H1 (cell line): ENCODE measurements at regions not wholly inside any gene's neighbourhood (a gene's known extent, or its start where the extent isn't known, plus 50 kb on each side); places are given as distances from the start of the nearest gene placed in this dataset.

ENCODE experiments used
- CTCF ChIA-PET: fragments of 300-600 bp; sonication (Branson Sonifier 250); formaldehyde crosslinking; loops from one replicate; lab custom pipeline; 2021; ENCODE audit not compliant: partially characterized antibody; lab: Charles Lee
- POLR2A ChIA-PET: fragments of 300-600 bp; sonication (Branson Sonifier 250); formaldehyde crosslinking; loops from one replicate; lab custom pipeline; 2021; ENCODE audit warnings: inconsistent platforms; ENCODE audit not compliant: partially characterized antibody; lab: Charles Lee
- DNase-seq, 2 experiments: peaks; one replicate each; pipeline versions ENCODE4 v3.0.0 to v3.0.0-alpha.2; 2010 to 2022; ENCODE audit warnings: low spot score in 2 of 2, low read depth in 1 of 2, mixed read lengths in 1 of 2
- FAIRE-seq: peaks from 2 replicates; lab custom pipeline; 2011; peaks lifted over from hg19 to GRCh38; lab: Jason Lieb, UNC
- H2AFZ ChIP-seq: 2 replicates; pipeline ENCODE4 v1.8.1; 2012; ENCODE audit warnings: low read length, inconsistent platforms
- H2AK5ac ChIP-seq: 2 replicates; pipeline ENCODE4 v1.6.1; 2013; ENCODE audit warnings: low read depth, low read length
- H2BK120ac ChIP-seq: replicated peaks from 2 replicates; pipeline ENCODE3; 2013; ENCODE audit warnings: low read depth, low read length, inconsistent platforms
- H2BK12ac ChIP-seq: 2 replicates; pipeline ENCODE4 v1.6.1; 2013; ENCODE audit warnings: low read depth, low read length
- H2BK15ac ChIP-seq: 2 replicates; pipeline ENCODE4 v1.6.1; 2013; ENCODE audit warnings: low read length
- H2BK20ac ChIP-seq: 2 replicates; pipeline ENCODE4 v1.6.1; 2013; ENCODE audit warnings: low read length
- H2BK5ac ChIP-seq: 2 replicates; pipeline ENCODE4 v1.6.1; 2013; ENCODE audit warnings: low read depth, low read length
- H3K14ac ChIP-seq: 2 replicates; pipeline ENCODE4 v1.6.1; 2013; ENCODE audit warnings: inconsistent platforms; ENCODE audit not compliant: insufficient read length
- H3K18ac ChIP-seq: 2 replicates; pipeline ENCODE4 v1.6.1; 2013; ENCODE audit warnings: low read length; ENCODE audit errors: extremely low read depth
- H3K23ac ChIP-seq: 2 replicates; pipeline ENCODE4 v1.6.1; 2013; ENCODE audit warnings: inconsistent platforms; ENCODE audit not compliant: insufficient read length
- H3K23me2 ChIP-seq: 2 replicates; pipeline ENCODE4 v1.6.1; 2013; ENCODE audit warnings: low read depth, low read length
- H3K27ac ChIP-seq: 2 replicates; pipeline ENCODE4 v1.6.1; 2011; ENCODE audit warnings: low read depth, low read length, inconsistent platforms
- H3K27me3 ChIP-seq, 4 experiments: replicated peaks in 1 of 4; 1 replicate in 1 of 4; 2 replicates in 3 of 4; pipeline versions ENCODE4 v1.6.1 to v1.8.1; 2011 to 2013; ENCODE audit warnings: low read length in 3 of 4, mild to moderate bottlenecking in 3 of 4, inconsistent platforms in 2 of 4, mixed read lengths in 2 of 4, moderate library complexity in 1 of 4; ENCODE audit not compliant: control insufficient read depth in 3 of 4, insufficient read depth in 3 of 4; ENCODE audit errors: extremely low read depth in 1 of 4
- H3K36me3 ChIP-seq, 4 experiments: 2 replicates each; pipeline versions ENCODE4 v1.6.1 to v1.8.1; 2011 to 2013; ENCODE audit warnings: mild to moderate bottlenecking in 4 of 4, low read length in 3 of 4, moderate library complexity in 2 of 4, control low read depth in 1 of 4, inconsistent platforms in 1 of 4; ENCODE audit not compliant: insufficient read depth in 4 of 4, control insufficient read depth in 2 of 4
- H3K4ac ChIP-seq: replicated peaks from 2 replicates; pipeline ENCODE3; 2013; ENCODE audit warnings: low read length, low read depth, mixed read lengths, inconsistent platforms; ENCODE audit not compliant: insufficient read length
- H3K4me1 ChIP-seq, 4 experiments: replicated peaks in 1 of 4; 1 replicate in 1 of 4; 2 replicates in 3 of 4; pipeline versions ENCODE4 v1.6.1 to v1.8.1; 2011 to 2013; ENCODE audit warnings: low read length in 3 of 4, inconsistent platforms in 2 of 4, mixed read lengths in 1 of 4; ENCODE audit not compliant: insufficient read depth in 4 of 4, control insufficient read depth in 3 of 4
- H3K4me2 ChIP-seq, 2 experiments: 2 replicates each; pipeline versions ENCODE4 v1.6.1 to v1.8.1; 2011 to 2013; ENCODE audit warnings: low read depth in 2 of 2, low read length in 2 of 2, control low read depth in 1 of 2, inconsistent platforms in 1 of 2, mild to moderate bottlenecking in 1 of 2; ENCODE audit not compliant: insufficient read depth in 1 of 2
- H3K4me3 ChIP-seq, 4 experiments: fragments of 200-600, 300-600 bp in 1 of 4; sonication (generic), shearing (Covaris generic), sonication (Bioruptor Twin) in 1 of 4; 2 replicates each; pipeline versions ENCODE4 v1.5.1 to v1.8.1; 2011 to 2016; ENCODE audit warnings: low read length in 4 of 4, low read depth in 3 of 4, control low read depth in 2 of 4, inconsistent platforms in 2 of 4, mild to moderate bottlenecking in 2 of 4, mixed read lengths in 1 of 4, moderate library complexity in 1 of 4; ENCODE audit not compliant: insufficient read depth in 2 of 4; ENCODE audit errors: extremely low read depth in 1 of 4
- H3K56ac ChIP-seq: replicated peaks from 2 replicates; pipeline ENCODE3; 2013; ENCODE audit warnings: low read depth, mild to moderate bottlenecking, mixed read lengths, low read length, inconsistent platforms; ENCODE audit not compliant: insufficient read length
- H3K79me1 ChIP-seq: 2 replicates; pipeline ENCODE4 v1.6.1; 2013; ENCODE audit warnings: low read depth, low read length, control low read depth
- H3K79me2 ChIP-seq, 2 experiments: 2 replicates each; pipeline versions ENCODE4 v1.6.1 to v1.8.1; 2012 to 2013; ENCODE audit warnings: low read length in 2 of 2, mild to moderate bottlenecking in 2 of 2, inconsistent platforms in 1 of 2; ENCODE audit not compliant: insufficient read depth in 2 of 2, control insufficient read depth in 1 of 2
- H3K9ac ChIP-seq, 4 experiments: replicated peaks in 1 of 4; 1 replicate in 1 of 4; 2 replicates in 3 of 4; pipeline versions ENCODE4 v1.6.1 to v1.8.1; 2011 to 2013; ENCODE audit warnings: low read depth in 3 of 4, low read length in 3 of 4, control low read depth in 2 of 4, mild to moderate bottlenecking in 2 of 4, moderate library complexity in 2 of 4, inconsistent platforms in 1 of 4; ENCODE audit errors: extremely low read depth in 1 of 4
- H3K9me3 ChIP-seq, 2 experiments: 2 replicates each; pipeline versions ENCODE4 v1.6.1 to v1.8.1; 2012 to 2013; ENCODE audit warnings: mild to moderate bottlenecking in 2 of 2, moderate library complexity in 2 of 2, control low read depth in 1 of 2, inconsistent platforms in 1 of 2, low read depth in 1 of 2, low read length in 1 of 2, mixed read lengths in 1 of 2; ENCODE audit not compliant: insufficient read depth in 2 of 2
- H4K20me1 ChIP-seq, 2 experiments: replicated peaks in 1 of 2; 2 replicates each; pipeline versions ENCODE3 to v1.8.1; 2011 to 2013; ENCODE audit warnings: inconsistent platforms in 2 of 2, low read length in 2 of 2, mild to moderate bottlenecking in 1 of 2; ENCODE audit not compliant: insufficient read depth in 2 of 2, control insufficient read depth in 1 of 2
- H4K5ac ChIP-seq: 2 replicates; pipeline ENCODE4 v1.6.1; 2013; ENCODE audit warnings: low read length, low read depth, mixed read lengths, inconsistent platforms; ENCODE audit not compliant: insufficient read length
- H4K8ac ChIP-seq: 2 replicates; pipeline ENCODE4 v1.8.0; 2013; ENCODE audit warnings: mild to moderate bottlenecking, moderate library complexity, low read length, inconsistent platforms; ENCODE audit not compliant: insufficient read depth; ENCODE audit errors: extremely low read depth
- H4K91ac ChIP-seq: replicated peaks from 2 replicates; pipeline ENCODE3; 2013; ENCODE audit warnings: low read length, mixed read lengths, inconsistent platforms; ENCODE audit not compliant: insufficient read length
- CBX8 ChIP-seq: fragments of 300-800, 300-1000 bp; sonication (generic); IDR thresholded peaks from 2 replicates; pipeline ENCODE4 v1.7.1; 2016; ENCODE audit warnings: low read depth, low read length, borderline replicate concordance
- EZH2 ChIP-seq: fragments of 200-600 bp; sonication (generic); IDR thresholded peaks from 2 replicates; pipeline ENCODE4 v1.7.1; 2012; ENCODE audit warnings: low read depth, mild to moderate bottlenecking, moderate library complexity, low read length, inconsistent platforms; ENCODE audit not compliant: severe bottlenecking
- MAFK ChIP-seq: IDR thresholded peaks from 2 replicates; pipeline ENCODE4 v1.6.1; 2012; ENCODE audit warnings: low read depth, mild to moderate bottlenecking, improper control_type of control experiment, low read length
- SIRT6 ChIP-seq: IDR thresholded peaks from one replicate; pipeline ENCODE4 v1.7.1; 2012; ENCODE audit warnings: low read length, inconsistent platforms
- SP2 ChIP-seq: IDR thresholded peaks from 2 replicates; pipeline ENCODE4 v1.6.1; 2012; ENCODE audit warnings: mild to moderate bottlenecking, low read length, inconsistent platforms
- WGBS, 2 experiments: shearing (Covaris generic) in 1 of 2; methylation state at CpG; one replicate each; pipeline versions ENCODE4 v1.1.6 to v1.1.7; 2013 to 2015; ENCODE audit warnings: low lambda C conversion rate in 2 of 2, mixed read lengths in 2 of 2, inconsistent platforms in 1 of 2, low coverage in 1 of 2, missing lambda C conversion rate in 1 of 2; ENCODE audit not compliant: insufficient replicate concordance in 2 of 2, insufficient coverage in 1 of 2, insufficient read length in 1 of 2; ENCODE audit errors: extremely low coverage in 1 of 2, missing lambda C conversion rate in 1 of 2; 5-methylcytosine and 5-hydroxymethylcytosine counted together
- TF ChIP-seq, protein P1 (sequence below): IDR thresholded peaks from 2 replicates; pipeline ENCODE4 v1.6.1; 2011; ENCODE audit warnings: low read depth, mild to moderate bottlenecking, low read length; ENCODE audit not compliant: insufficient read depth

DNA sequence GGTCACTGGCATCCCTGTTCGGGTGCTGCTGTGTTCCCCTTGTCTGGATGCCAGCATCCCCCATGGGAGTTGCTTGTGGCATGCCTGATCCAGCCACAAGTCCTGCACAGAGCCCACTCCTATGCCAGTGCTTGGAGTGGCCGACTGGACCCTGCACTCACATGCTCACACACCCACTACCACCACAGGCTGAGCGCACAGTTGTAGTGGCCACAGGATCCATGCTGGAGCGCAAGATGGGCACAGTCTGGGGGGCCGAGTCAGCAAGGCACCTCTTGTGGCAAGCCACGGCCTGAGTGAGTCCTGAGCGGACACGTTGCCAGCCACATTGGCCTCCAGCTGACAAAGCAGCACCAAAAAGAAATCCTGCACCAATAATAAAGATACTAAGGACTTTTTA lies 661.6 kb upstream of the TMPRSS15 start:
- TF ChIP-seq, protein P1, sequence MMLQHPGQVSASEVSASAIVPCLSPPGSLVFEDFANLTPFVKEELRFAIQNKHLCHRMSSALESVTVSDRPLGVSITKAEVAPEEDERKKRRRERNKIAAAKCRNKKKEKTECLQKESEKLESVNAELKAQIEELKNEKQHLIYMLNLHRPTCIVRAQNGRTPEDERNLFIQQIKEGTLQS = no peak
- no peak for TF ChIP-seq SIRT6
- no peak for TF ChIP-seq MAFK
- no peak for TF ChIP-seq CBX8
- TF ChIP-seq SP2 = no peak
- no peak for TF ChIP-seq EZH2
- TF ChIP-seq, all 59 proteins: peak for 0

More for the DNA sequence above, 661.6 kb upstream of the TMPRSS15 start:
- no peak overlapping the region for H2AK5ac ChIP-seq
- H2BK120ac ChIP-seq = no peak overlapping the region
- no peak overlapping the region for H3K56ac ChIP-seq
- FAIRE-seq (no peak), DNase-seq (no peak)
- no peaks in the 10 kb centered on the region; a peak in 1 of 7 replicates for H3K4me1 ChIP-seq
- H3K79me2 ChIP-seq = no peaks in the 10 kb centered on the region
- no peak overlapping the region for H3K27ac ChIP-seq
- H4K91ac ChIP-seq = no peak overlapping the region
- no peak overlapping the region for H3K14ac ChIP-seq
- CTCF ChIA-PET = no interaction called here
- no peak overlapping the region for H2BK5ac ChIP-seq
- no peaks in the 10 kb centered on the region for H3K36me3 ChIP-seq
- no peak overlapping the region for H3K4me3 ChIP-seq
- no peak overlapping the region for H4K5ac ChIP-seq
- H3K9ac ChIP-seq = no peak overlapping the region
- H3K4ac ChIP-seq = no peak overlapping the region
- no peak overlapping the region for H3K23ac ChIP-seq
- H2BK20ac ChIP-seq = no peak overlapping the region
- H3K27me3 ChIP-seq = no peaks in the 10 kb centered on the region
- no peak overlapping the region for H2BK12ac ChIP-seq
- no peak overlapping the region for H2BK15ac ChIP-seq
- H4K8ac ChIP-seq = no peak overlapping the region; the same call in 1 of the 2 replicates
- no peaks in the 10 kb centered on the region for H3K79me1 ChIP-seq
- no peak overlapping the region for H3K4me2 ChIP-seq
- H3K9me3 ChIP-seq = no peaks in the 10 kb centered on the region; a peak in 1 of 4 replicates
- H3K18ac ChIP-seq = no peak overlapping the region
- POLR2A ChIA-PET = no interaction called here
- 96% methylated on average over 7 of the region's 8 CpGs; no CpG with 5 or more reads in 1 of the 2 experiments for WGBS, 2 experiments
- H4K20me1 ChIP-seq = no peaks in the 10 kb centered on the region
- H3K23me2 ChIP-seq = no peaks in the 10 kb centered on the region
- peak overlapping the region; percentile 88 for H2AFZ ChIP-seq
